ENCODE measurements at regions not wholly inside any gene's neighbourhood (a gene's known extent, or its start where the extent isn't known, plus 50 kb on each side); places are given as distances from the start of the nearest gene placed in this dataset.

GRCh38 chr6:23293653-23294052, 724.3 kb downstream of the HDGFL1 start:
- H3K9me3 Mint-ChIP-seq = peaks cover 0 to 6% (median 2%) of the 10 kb centered on the region in 3 donors
- no peak overlapping the region for H3K4me3 Mint-ChIP-seq
- no peak overlapping the region for H3K27ac Mint-ChIP-seq
- no peaks in the 10 kb centered on the region for H3K4me1 Mint-ChIP-seq
- H3K36me3 Mint-ChIP-seq = no peaks in the 10 kb centered on the region
- no peaks in the 10 kb centered on the region for H3K27me3 Mint-ChIP-seq

GRCh38 chr6:23301556-23301955, 732.2 kb downstream of the HDGFL1 start:
- Mint-ChIP-seq H3K27ac (no peak overlapping the region), H3K36me3 (no peaks in the 10 kb centered on the region), H3K27me3 (no peaks in the 10 kb centered on the region), H3K4me1 (peaks cover 0 to 1% (median 0%) of the 10 kb centered on the region in 3 donors), H3K9me3 (peaks cover 0 to 4% (median 3%) of the 10 kb centered on the region in 3 donors), H3K4me3 (no peak overlapping the region)

DNA sequence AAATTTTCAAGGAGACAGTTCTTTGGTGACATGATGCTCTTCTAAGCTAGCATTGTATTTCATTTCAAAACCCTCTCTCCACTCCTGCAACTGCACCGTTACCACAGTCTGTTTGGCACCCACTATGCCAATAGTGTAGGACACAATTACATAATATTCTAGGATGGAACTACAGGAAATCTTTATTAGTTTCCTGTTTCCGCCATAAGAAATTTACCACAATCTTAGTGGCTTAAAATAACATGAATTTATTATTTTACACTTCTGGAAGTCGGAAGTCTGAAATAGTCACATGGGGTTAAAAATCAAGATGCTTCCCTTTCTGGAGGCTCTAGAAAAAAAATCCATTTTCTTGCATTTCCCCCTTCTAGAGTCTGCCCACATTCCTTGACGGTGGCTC, 733.1 kb downstream of the HDGFL1 start:
- H3K4me3 Mint-ChIP-seq = no peak overlapping the region
- peaks cover 0 to 1% (median 0%) of the 10 kb centered on the region in 3 donors for H3K4me1 Mint-ChIP-seq
- H3K27me3 Mint-ChIP-seq = no peaks in the 10 kb centered on the region
- no peaks in the 10 kb centered on the region for H3K36me3 Mint-ChIP-seq
- H3K27ac Mint-ChIP-seq = no peak overlapping the region
- peaks cover 0 to 4% (median 3%) of the 10 kb centered on the region in 3 donors for H3K9me3 Mint-ChIP-seq

DNA sequence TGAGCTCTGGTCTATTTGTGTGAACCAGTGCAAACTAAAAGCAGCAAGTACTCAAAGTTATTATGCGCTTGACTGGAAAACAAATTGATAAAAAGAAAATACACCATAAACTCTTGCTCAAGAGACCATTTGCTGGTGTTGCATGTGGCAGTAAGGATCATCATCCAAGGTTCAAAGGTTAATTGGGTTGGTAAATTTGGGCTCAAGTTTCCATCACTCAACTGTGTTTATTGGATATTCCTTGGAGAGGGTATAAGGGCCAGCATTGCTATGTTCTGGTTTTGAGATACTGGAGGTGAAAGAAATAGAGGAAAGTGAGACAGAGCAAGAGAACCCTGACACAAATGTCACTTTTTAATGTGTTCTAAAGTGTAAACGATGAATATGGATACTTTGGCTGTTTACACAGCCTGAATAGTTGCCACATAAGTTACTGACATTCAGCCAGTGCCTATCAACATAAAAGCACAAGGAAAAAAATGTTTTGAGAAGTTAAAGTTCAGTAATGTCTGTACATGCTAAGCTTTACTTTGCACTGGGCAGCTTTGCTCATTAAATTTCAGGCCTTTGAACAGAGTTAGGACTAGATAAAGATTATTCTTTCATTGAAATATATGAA, 736.1 kb downstream of the HDGFL1 start:
- Mint-ChIP-seq H3K27ac (no peak overlapping the region), H3K36me3 (no peaks in the 10 kb centered on the region), H3K4me3 (no peak overlapping the region), H3K4me1 (no peaks in the 10 kb centered on the region), H3K9me3 (peaks cover 0 to 10% (median 8%) of the 10 kb centered on the region in 3 donors), H3K27me3 (no peaks in the 10 kb centered on the region)

DNA sequence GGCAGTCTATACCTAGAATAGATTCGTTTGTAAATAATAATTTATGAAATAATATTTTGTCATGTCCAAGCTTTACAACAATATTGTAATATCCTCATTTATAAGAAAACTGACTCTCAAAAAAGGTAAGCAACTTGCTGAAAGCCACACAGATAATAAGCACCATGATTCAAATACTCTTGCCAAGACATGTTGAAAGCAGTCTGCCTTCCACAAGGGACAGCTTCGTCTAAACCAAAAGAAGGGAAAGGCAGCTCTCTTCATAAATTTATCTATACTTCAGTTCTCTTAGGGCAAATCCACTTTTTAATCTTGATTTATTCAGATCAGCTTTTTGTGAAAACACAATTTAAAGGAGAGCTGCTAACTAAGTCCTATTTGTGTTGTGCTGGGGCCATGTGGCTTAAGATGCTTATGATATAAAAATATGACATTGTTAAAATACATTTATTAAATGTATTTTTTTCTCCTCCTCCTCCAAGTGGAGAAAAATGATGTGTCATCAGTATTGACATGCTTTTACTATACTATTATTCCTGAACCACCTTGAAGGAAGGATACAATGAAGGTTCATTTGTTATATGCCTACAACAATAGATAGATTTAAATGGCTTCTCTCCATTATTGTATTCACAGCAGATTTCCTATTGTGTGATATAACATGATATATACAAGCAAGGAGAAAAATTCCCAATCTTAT, 737.0 kb downstream of the HDGFL1 start:
- Mint-ChIP-seq H3K4me3 (no peak overlapping the region), H3K4me1 (no peaks in the 10 kb centered on the region), H3K9me3 (peaks cover 0 to 10% (median 8%) of the 10 kb centered on the region in 3 donors), H3K27me3 (no peaks in the 10 kb centered on the region), H3K36me3 (no peaks in the 10 kb centered on the region), H3K27ac (no peak overlapping the region)

DNA sequence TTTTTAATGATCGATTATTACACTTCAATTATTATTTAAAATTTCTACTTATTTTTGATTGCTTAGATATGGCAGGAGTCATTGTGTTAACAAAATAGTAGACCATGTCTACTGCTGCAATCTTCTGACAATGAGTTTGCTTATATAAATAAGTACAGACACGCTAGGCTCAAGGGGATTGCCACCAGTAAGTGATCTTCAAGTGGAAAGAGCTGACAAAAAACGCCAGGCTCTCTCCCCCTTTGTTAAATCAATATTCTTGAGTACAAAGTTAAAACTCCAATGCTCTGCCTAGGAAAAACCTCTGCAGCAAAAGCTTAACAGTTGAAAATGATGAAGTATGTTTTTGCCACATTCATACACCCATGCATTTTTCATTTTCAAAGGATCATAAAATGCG, 738.1 kb downstream of the HDGFL1 start:
- Mint-ChIP-seq H3K4me3 (no peak overlapping the region), H3K27ac (no peak overlapping the region), H3K9me3 (peaks cover 2 to 10% (median 4%) of the 10 kb centered on the region in 3 donors), H3K4me1 (no peaks in the 10 kb centered on the region), H3K36me3 (no peaks in the 10 kb centered on the region), H3K27me3 (no peaks in the 10 kb centered on the region)

GRCh38 chr6:23308166-23308565, 738.8 kb downstream of the HDGFL1 start:
- no peaks in the 10 kb centered on the region for H3K4me1 Mint-ChIP-seq
- H3K27me3 Mint-ChIP-seq = no peaks in the 10 kb centered on the region
- no peak overlapping the region for H3K4me3 Mint-ChIP-seq
- no peak overlapping the region for H3K27ac Mint-ChIP-seq
- no peaks in the 10 kb centered on the region for H3K36me3 Mint-ChIP-seq
- H3K9me3 Mint-ChIP-seq = peaks cover 2 to 16% (median 4%) of the 10 kb centered on the region in 3 donors

DNA sequence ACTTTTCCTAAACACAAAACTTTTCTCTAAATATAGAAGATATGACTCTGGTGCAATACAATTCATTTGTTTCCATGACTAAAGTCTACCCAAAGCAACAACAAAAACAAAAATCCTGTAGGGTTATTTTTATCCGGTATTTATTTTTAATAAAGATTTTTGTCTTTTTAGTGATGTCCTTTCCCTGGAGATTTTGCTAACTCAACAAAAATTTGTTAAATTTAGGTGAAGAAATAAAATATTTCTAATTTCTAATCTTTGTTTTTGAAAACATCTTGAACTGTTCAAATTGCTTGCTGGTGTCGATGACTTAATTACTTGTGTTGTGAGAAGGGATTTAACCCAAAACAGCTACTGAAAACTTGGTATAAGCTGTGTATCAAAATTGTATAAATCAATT, 741.8 kb downstream of the HDGFL1 start:
- H3K36me3 Mint-ChIP-seq = no peaks in the 10 kb centered on the region

GRCh38 chr6:23316131-23316530, 746.8 kb downstream of the HDGFL1 start:
- H3K4me3 Mint-ChIP-seq = no peak overlapping the region
- no peaks in the 10 kb centered on the region for H3K36me3 Mint-ChIP-seq
- no peaks in the 10 kb centered on the region for H3K27me3 Mint-ChIP-seq
- H3K27ac Mint-ChIP-seq = no peak overlapping the region
- no peaks in the 10 kb centered on the region for H3K4me1 Mint-ChIP-seq
- H3K9me3 Mint-ChIP-seq = peaks cover 2 to 13% (median 3%) of the 10 kb centered on the region in 3 donors

More for the DNA sequence above, 741.8 kb downstream of the HDGFL1 start:
- no peak overlapping the region for H3K27ac Mint-ChIP-seq
- no peaks in the 10 kb centered on the region for H3K4me1 Mint-ChIP-seq
- no peaks in the 10 kb centered on the region for H3K27me3 Mint-ChIP-seq
- H3K9me3 Mint-ChIP-seq = peaks cover 2 to 17% (median 4%) of the 10 kb centered on the region in 3 donors
- no peak overlapping the region for H3K4me3 Mint-ChIP-seq

DNA sequence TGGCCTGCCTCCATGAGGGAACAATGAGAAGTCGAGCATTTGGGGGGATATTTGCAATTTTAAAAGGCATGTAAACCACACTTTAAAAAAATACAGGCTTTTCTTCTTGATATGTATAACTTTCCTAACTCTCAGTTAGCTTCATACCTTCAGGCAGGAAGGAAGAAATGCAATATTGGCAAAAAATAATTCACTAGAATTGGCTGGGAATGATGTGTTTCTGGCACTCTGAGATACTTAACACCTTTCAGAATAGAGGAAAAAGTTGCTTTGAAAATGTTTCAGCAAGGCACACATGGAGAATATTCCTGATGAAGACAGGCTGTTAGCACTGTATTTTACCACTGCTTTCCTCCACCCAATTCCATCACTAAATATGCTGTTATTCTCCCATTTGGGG, 747.6 kb downstream of the HDGFL1 start:
- H3K4me1 Mint-ChIP-seq = no peaks in the 10 kb centered on the region
- H3K9me3 Mint-ChIP-seq = peaks cover 2 to 13% (median 3%) of the 10 kb centered on the region in 3 donors
- H3K27me3 Mint-ChIP-seq = no peaks in the 10 kb centered on the region
- no peak overlapping the region for H3K4me3 Mint-ChIP-seq
- no peak overlapping the region for H3K27ac Mint-ChIP-seq
- H3K36me3 Mint-ChIP-seq = no peaks in the 10 kb centered on the region

DNA sequence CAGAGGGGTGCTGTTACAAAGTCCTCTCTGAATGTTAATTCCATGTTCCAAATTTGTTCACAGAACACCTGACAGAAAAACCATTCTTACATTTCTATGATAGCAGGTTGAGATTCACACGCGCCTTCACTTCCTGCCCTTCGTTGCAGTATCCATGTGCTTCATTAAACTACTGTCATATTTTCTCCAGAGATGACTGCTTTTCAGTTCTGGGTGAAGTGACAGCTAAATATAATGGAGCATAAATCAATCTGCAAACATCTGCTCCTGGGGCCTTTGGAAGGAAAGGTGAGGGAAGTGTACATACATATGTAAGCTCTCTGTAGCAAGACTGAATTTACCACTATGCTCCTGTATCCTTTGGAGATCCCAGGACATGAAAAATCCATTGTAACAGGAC, 750.2 kb downstream of the HDGFL1 start:
- no peaks in the 10 kb centered on the region for H3K36me3 Mint-ChIP-seq
- no peak overlapping the region for H3K27ac Mint-ChIP-seq
- H3K4me3 Mint-ChIP-seq = no peak overlapping the region
- no peaks in the 10 kb centered on the region for H3K27me3 Mint-ChIP-seq
- H3K9me3 Mint-ChIP-seq = peaks cover 0 to 6% (median 4%) of the 10 kb centered on the region in 3 donors
- no peaks in the 10 kb centered on the region for H3K4me1 Mint-ChIP-seq

GRCh38 chr6:23320471-23321015, 751.2 kb downstream of the HDGFL1 start:
- H3K36me3 Mint-ChIP-seq = no peaks in the 10 kb centered on the region
- H3K27me3 Mint-ChIP-seq = no peaks in the 10 kb centered on the region
- H3K4me1 Mint-ChIP-seq = no peaks in the 10 kb centered on the region
- peaks cover 2 to 6% (median 4%) of the 10 kb centered on the region in 3 donors for H3K9me3 Mint-ChIP-seq
- no peak overlapping the region for H3K27ac Mint-ChIP-seq
- H3K4me3 Mint-ChIP-seq = no peak overlapping the region

- no peaks in the 10 kb centered on the region for H3K36me3 Mint-ChIP-seq
- H3K27me3 Mint-ChIP-seq = no peaks in the 10 kb centered on the region
- H3K9me3 Mint-ChIP-seq = peaks cover 0 to 6% (median 6%) of the 10 kb centered on the region in 3 donors
- H3K4me3 Mint-ChIP-seq = no peak overlapping the region
- no peak overlapping the region for H3K27ac Mint-ChIP-seq
- no peaks in the 10 kb centered on the region for H3K4me1 Mint-ChIP-seq
These were observed 754.5 kb downstream of the HDGFL1 start for GRCh38 chr6:23323897-23324296.

DNA sequence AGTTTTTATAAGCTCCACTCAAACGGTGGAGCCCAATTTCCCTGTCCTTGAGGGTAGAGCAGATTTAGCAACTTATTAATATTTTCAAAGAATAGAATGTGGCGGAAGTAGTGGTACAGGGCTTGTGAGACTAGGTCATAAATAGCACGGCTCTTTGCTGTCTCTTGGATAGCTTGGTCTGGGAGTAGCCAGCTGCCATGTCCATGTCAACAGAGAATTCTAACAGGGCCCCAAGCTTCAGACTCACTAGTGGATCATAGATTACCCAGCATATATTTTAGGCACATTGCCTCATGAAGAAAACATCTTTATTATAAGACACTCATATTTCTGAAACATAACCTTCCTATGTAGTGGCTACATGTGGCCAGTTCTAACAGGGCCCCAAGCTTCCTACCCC, 755.7 kb downstream of the HDGFL1 start:
- no peak overlapping the region for H3K27ac Mint-ChIP-seq
- H3K9me3 Mint-ChIP-seq = peaks cover 0 to 6% (median 6%) of the 10 kb centered on the region in 3 donors
- no peaks in the 10 kb centered on the region for H3K4me1 Mint-ChIP-seq
- no peaks in the 10 kb centered on the region for H3K27me3 Mint-ChIP-seq
- H3K4me3 Mint-ChIP-seq = no peak overlapping the region
- no peaks in the 10 kb centered on the region for H3K36me3 Mint-ChIP-seq

DNA sequence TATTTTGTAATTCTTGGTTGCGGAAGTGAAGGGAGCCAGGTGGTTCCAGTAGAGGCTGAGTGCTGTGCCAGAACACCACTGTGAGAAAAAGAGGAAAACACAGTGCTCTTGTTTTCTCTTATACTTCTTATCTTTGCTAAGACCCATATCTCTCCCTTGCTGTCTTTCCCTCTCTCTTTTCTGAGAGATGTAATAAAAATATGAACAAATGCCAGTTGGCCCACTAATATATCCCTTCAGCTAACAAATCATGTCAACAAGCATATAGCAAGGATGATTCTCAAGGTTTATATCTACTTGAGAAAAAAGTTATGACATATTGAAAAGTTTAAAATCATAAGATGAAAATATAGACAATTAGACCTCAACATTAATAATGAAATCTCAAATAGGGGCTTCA, 758.3 kb downstream of the HDGFL1 start:
- Mint-ChIP-seq H3K9me3 (peaks cover 0 to 6% (median 4%) of the 10 kb centered on the region in 3 donors), H3K4me1 (no peaks in the 10 kb centered on the region), H3K4me3 (no peak overlapping the region), H3K36me3 (no peaks in the 10 kb centered on the region), H3K27me3 (no peaks in the 10 kb centered on the region), H3K27ac (no peak overlapping the region)

DNA sequence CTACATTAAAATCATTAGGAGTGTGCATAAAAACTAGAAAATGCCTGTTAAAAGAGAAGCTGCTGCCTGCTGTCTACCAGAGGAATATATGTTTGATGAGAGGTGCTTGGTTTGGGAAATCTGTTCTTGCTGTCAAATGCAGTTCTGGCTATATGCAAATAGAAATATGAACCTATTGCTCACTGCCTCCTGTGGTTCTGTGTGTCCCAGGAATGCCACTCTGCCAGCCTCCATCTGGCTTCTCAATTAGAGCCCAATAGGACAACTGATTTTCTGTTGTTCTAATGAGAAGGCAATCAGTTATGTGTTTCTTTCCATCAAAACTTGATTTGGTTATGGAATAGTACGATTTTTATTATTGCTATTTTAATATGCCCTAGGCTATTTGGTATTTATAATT, 759.7 kb downstream of the HDGFL1 start:
- Mint-ChIP-seq H3K9me3 (peaks cover 0 to 6% (median 4%) of the 10 kb centered on the region in 3 donors), H3K4me3 (no peak overlapping the region), H3K36me3 (no peaks in the 10 kb centered on the region), H3K27me3 (no peaks in the 10 kb centered on the region), H3K27ac (no peak overlapping the region), H3K4me1 (no peaks in the 10 kb centered on the region)
